ENCODE measurements at regions not wholly inside any gene's neighbourhood (a gene's known extent, or its start where the extent isn't known, plus 50 kb on each side); places are given as distances from the start of the nearest gene placed in this dataset.

DNA sequence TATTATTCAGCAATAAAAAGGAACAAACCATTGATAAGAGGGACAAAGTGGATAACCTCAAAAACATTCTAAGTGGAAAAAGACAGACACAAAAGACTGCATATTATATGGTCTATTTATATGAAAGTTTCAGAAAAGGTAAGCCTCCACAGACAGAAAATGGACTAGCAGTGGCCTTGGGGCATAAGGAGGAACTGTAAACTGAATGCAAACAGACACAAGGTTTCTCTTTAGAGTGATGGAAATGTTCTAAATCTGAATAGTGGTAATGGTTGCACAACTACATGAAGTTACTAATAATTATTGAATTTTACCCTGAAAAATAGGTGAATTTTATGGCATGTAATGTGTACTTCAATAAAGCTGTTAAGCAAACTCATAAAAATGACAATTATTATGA lies 286.3 kb upstream of the PAPPA start:
- CTCF ChIA-PET: no interaction called here
- no peak for DNase-seq (ENCODE audit: low read depth)
- TF ChIP-seq CTCF (IDR thresholded peaks at IDR 0.05; ENCODE audit: insufficient read depth, low read depth, low read length): no peak
- H3K36me3 ChIP-seq (ENCODE audit: control insufficient read depth, insufficient read depth, low read length): no peaks in the 10 kb centered on the region
- H3K4me3 ChIP-seq (ENCODE audit: low read depth, low read length): no peak overlapping the region
- no peaks in the 10 kb centered on the region for H3K27me3 ChIP-seq (ENCODE audit: control insufficient read depth, insufficient read depth, low read length)
- POLR2A ChIA-PET: no interaction called here

DNA sequence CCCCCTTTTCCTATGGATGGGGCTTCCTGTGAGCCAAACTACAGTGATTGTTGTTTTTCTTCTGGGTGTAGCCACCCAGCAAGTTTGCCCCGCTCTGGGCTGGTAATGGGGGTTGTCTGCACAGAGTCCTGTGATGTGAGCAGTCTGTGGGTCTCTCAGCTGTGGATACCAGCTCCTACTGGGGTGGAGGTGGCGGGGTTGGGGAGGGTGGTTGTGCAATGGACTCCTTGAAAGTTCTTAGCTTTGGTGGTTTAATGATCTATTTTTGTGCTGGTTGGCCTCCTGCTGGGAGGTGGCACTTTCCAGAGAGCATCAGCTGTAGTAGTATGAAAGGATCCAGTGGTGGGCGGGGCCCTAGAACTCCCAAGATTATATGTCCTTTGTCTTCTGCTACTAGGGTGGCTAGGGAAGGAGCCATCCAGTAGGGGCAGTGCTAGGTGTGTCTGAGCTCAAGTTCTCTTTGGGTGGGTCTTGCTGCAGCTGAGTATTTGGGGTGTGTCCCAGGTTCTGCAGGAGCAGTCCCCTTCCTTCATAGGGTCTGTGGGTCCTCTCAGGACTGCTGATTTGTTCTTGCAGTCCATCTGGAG lies 275.6 kb upstream of the PAPPA start:
- DNase-seq (ENCODE audit: low read depth): no peak
- POLR2A ChIA-PET: no interaction called here
- CTCF ChIA-PET: interaction anchor here (1.0 to 1.4 kb wide), 3 partner anchors 27 to 284 kb away, joined by 3 to 5 read pairs (median 3); no protein-coding TSS in a partner anchor
- Histone ChIP-seq H3K36me3 (ENCODE audit: control insufficient read depth, insufficient read depth, low read length) (no peaks in the 10 kb centered on the region), H3K27me3 (ENCODE audit: control insufficient read depth, insufficient read depth, low read length) (no peaks in the 10 kb centered on the region), H3K4me3 (ENCODE audit: low read depth, low read length) (no peak overlapping the region)
- TF ChIP-seq CTCF (IDR thresholded peaks at IDR 0.05; ENCODE audit: insufficient read depth, low read depth, low read length): no peak

DNA sequence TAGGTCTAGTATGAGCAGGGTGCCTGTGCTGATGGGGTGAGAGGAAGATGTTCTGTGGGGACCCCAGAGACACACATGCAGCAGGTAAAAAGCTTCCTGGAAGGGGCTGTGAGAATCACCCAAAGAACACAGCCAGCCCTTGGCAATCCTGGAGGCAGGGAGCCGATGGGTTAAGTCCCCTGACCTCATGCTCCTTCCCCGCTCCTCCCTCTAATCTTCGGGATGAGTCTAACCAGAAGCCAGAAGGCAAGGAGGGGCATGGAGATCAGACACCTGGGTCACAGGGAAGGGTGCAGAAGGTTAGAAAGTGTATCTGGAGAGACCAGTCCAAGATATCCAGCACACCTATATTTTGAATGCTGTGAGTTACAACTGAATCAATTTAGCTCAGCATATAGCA lies 274.1 kb upstream of the PAPPA start:
- POLR2A ChIA-PET: no interaction called here
- no peaks in the 10 kb centered on the region for H3K27me3 ChIP-seq (ENCODE audit: control insufficient read depth, insufficient read depth, low read length)
- no peak for DNase-seq (ENCODE audit: low read depth)
- no peaks in the 10 kb centered on the region for H3K36me3 ChIP-seq (ENCODE audit: control insufficient read depth, insufficient read depth, low read length)
- no peak overlapping the region for H3K4me3 ChIP-seq (ENCODE audit: low read depth, low read length)
- no peak for TF ChIP-seq CTCF (IDR thresholded peaks at IDR 0.05; ENCODE audit: insufficient read depth, low read depth, low read length)
- CTCF ChIA-PET: no interaction called here

- Histone ChIP-seq H3K36me3 (ENCODE audit: control insufficient read depth, insufficient read depth, low read length) (no peaks in the 10 kb centered on the region), H3K27me3 (ENCODE audit: control insufficient read depth, insufficient read depth, low read length) (no peaks in the 10 kb centered on the region), H3K4me3 (ENCODE audit: low read depth, low read length) (no peak overlapping the region)
- DNase-seq (ENCODE audit: low read depth): no peak
- ChIA-PET CTCF (interaction anchor here (0.8 to 3.1 kb wide), 3 partner anchors 203 to 692 kb away, joined by 3 to 15 read pairs (median 8); no protein-coding TSS in a partner anchor), POLR2A (no interaction called here)
- TF ChIP-seq CTCF (IDR thresholded peaks at IDR 0.05; ENCODE audit: insufficient read depth, low read depth, low read length): no peak
Observed at GRCh38 chr9:115880221-115880885, 273.2 kb upstream of the PAPPA start.

DNA sequence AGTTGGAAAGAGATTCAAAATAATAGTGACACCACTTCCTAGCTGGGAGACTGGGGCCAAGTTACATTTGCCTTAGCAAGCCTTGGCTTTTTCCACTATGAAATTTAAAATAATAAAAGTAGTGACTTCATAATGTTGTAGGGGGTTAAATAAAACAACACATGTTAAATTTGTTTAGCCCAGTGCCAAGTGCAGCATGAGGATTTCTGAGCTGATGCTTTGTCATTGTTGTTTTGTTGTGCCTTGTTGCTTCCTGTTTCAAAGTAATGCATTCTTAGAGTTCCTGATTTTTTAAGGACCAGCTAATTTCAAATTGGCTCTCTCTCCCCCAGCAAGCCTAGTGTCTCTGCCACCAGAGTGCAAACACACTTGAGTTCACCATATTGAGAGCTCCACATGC lies 270.7 kb upstream of the PAPPA start:
- CTCF ChIA-PET: interaction anchor here (0.6 to 3.1 kb wide), 19 partner anchors 10 to 693 kb away, joined by 3 to 15 read pairs (median 3); no protein-coding TSS in a partner anchor
- peak; percentile 65 for DNase-seq (ENCODE audit: low read depth)
- POLR2A ChIA-PET: no interaction called here
- TF ChIP-seq CTCF (IDR thresholded peaks at IDR 0.05; ENCODE audit: insufficient read depth, low read depth, low read length): no peak
- H3K27me3 ChIP-seq (ENCODE audit: control insufficient read depth, insufficient read depth, low read length): no peaks in the 10 kb centered on the region
- H3K36me3 ChIP-seq (ENCODE audit: control insufficient read depth, insufficient read depth, low read length): no peaks in the 10 kb centered on the region
- H3K4me3 ChIP-seq (ENCODE audit: low read depth, low read length): no peak overlapping the region
